ENCODE measurements at regions not wholly inside any gene's neighbourhood (a gene's known extent, or its start where the extent isn't known, plus 50 kb on each side); places are given as distances from the start of the nearest gene placed in this dataset.

GRCh38 chr3:162970292-162970691 is 1473.7 kb downstream of the OTOL1 start:
- H2BK120ac ChIP-seq (ENCODE audit: low read depth, low read length, poor library complexity, severe bottlenecking) = no peak overlapping the region
- no peaks in the 10 kb centered on the region for H3K79me1 ChIP-seq (ENCODE audit: insufficient read depth, low read depth, low read length, poor library complexity, severe bottlenecking)
- H3K4me1 Mint-ChIP-seq = no peaks in the 10 kb centered on the region
- H3K36me3 Mint-ChIP-seq (ENCODE audit: insufficient read depth in 1 of 3, low read depth in 3 of 3) = peaks cover 7 to 19% (median 16%) of the 10 kb centered on the region in 3 experiments; a peak in 6 of 7 replicates
- no peak overlapping the region for H2BK5ac ChIP-seq (ENCODE audit: insufficient read length, low read length)
- no peak overlapping the region for H3K9ac ChIP-seq (ENCODE audit: extremely low read depth, insufficient read length, low read length)
- no peak overlapping the region for H2BK15ac ChIP-seq (ENCODE audit: low read depth, low read length)
- no peaks in the 10 kb centered on the region for H3K23me2 ChIP-seq (ENCODE audit: insufficient read length, low read depth, low read length, poor library complexity, severe bottlenecking)
- H3K56ac ChIP-seq (ENCODE audit: insufficient read length, low read depth, low read length) = no peak overlapping the region
- no peak overlapping the region for H4K91ac ChIP-seq (ENCODE audit: insufficient read length, low read depth, low read length)
- WGBS (ENCODE audit: extremely low coverage, insufficient read length, low lambda C conversion rate) = no CpG with 5 or more reads among the region's 1 CpG
- no peaks in the 10 kb centered on the region for H3K27me3 Mint-ChIP-seq (ENCODE audit: low read depth)
- H3K9me3 Mint-ChIP-seq = peaks cover 9 to 17% of the 10 kb centered on the region in 2 experiments; a peak in 4 of 5 replicates
- no peak overlapping the region for H2BK12ac ChIP-seq (ENCODE audit: insufficient read length, low read depth, low read length)
- H3K14ac ChIP-seq (ENCODE audit: insufficient read depth, low read length) = no peak overlapping the region
- H2BK20ac ChIP-seq (ENCODE audit: low read depth, low read length, poor library complexity, severe bottlenecking) = no peak overlapping the region
- H3K18ac ChIP-seq (ENCODE audit: insufficient read length, low read depth, low read length) = no peak overlapping the region
- H4K8ac ChIP-seq (replicated peaks; ENCODE audit: insufficient read length, low read depth, low read length) = no peak overlapping the region
- no peak overlapping the region for H3K23ac ChIP-seq (ENCODE audit: insufficient read length, low read depth, low read length)
- H3K79me2 ChIP-seq (ENCODE audit: insufficient read depth, low read length) = no peaks in the 10 kb centered on the region
- DNase-seq = no peak
- H3K4me3 Mint-ChIP-seq = no peak overlapping the region
- H3K4me2 ChIP-seq (ENCODE audit: insufficient read depth, insufficient read length, low read length) = no peak overlapping the region
- H3K27me3 ChIP-seq (ENCODE audit: insufficient read depth, low read length) = no peaks in the 10 kb centered on the region
- TF ChIP-seq CTCF (conservative IDR thresholded peaks at IDR 0.05) = no peak
- H3K9me3 ChIP-seq (ENCODE audit: control insufficient read depth, low read depth, low read length) = no peaks in the 10 kb centered on the region
- H3K27ac Mint-ChIP-seq = no peak overlapping the region
- H3K4me1 ChIP-seq (ENCODE audit: insufficient read depth, low read length) = no peaks in the 10 kb centered on the region
- H3K27ac ChIP-seq (ENCODE audit: insufficient read length, low read depth, low read length) = no peak overlapping the region
- no peak overlapping the region for H4K5ac ChIP-seq (ENCODE audit: insufficient read length, low read depth, low read length)
- no peak overlapping the region for H2AK5ac ChIP-seq (ENCODE audit: insufficient read length, low read length)
- no peak overlapping the region for H3K4ac ChIP-seq (ENCODE audit: low read depth, low read length)
- H3T11ph ChIP-seq (ENCODE audit: low read length) = no peak overlapping the region
- no peak overlapping the region for H2AFZ ChIP-seq (ENCODE audit: low read length)
- H4K20me1 ChIP-seq (ENCODE audit: control insufficient read depth, insufficient read depth, insufficient read length) = no peaks in the 10 kb centered on the region

Measured in H9 (cell line).